HS-27A (cell line): ENCODE measurements at regions not wholly inside any gene's neighbourhood (a gene's known extent, or its start where the extent isn't known, plus 50 kb on each side); places are given as distances from the start of the nearest gene placed in this dataset.

Source experiments
- DNase-seq: peaks from one replicate; pipeline ENCODE4 v3.0.0-alpha.2; 2012; ENCODE audit warnings: low read depth, missing footprints

GRCh38 chr6:147758303-147758702 lies 249.8 kb downstream of the SAMD5 start:
- no peak for DNase-seq

DNA sequence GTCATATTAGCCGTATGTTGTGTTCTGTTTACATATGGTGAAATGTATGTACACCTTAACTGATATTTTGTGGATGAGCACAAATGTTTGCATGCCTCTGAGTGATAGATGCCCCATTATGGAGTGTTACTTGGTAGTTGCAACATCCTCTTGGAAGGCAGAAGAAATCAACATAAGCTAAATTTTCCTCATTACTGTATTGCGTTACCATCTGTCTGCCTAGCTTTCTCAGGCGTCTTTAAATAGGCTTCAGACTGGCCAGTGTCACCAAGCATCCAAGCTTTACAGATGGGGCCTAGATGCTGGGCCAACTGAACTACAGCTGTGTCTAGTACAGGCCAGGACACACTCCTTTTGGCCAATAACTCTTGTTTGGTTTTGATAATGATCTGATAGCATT lies 250.6 kb downstream of the SAMD5 start:
- no peak for DNase-seq

DNA sequence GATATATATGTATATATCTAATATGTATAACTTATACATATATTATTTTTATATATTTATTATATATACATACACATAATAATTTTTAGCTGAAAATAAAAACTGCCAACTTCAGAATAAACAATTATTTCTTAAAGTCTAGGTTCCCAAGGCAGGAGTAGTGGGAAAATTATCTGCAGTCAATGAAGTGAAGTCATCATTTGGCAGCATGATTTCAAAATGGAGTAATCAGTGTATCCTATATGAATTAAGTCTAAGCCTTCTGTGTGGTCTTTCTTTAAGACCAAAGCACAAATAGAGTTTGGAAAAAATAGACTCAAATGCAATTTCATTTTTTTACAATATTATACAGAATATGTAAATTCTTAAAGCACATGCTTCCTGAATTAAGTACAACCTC lies 251.0 kb downstream of the SAMD5 start:
- DNase-seq = no peak

DNA sequence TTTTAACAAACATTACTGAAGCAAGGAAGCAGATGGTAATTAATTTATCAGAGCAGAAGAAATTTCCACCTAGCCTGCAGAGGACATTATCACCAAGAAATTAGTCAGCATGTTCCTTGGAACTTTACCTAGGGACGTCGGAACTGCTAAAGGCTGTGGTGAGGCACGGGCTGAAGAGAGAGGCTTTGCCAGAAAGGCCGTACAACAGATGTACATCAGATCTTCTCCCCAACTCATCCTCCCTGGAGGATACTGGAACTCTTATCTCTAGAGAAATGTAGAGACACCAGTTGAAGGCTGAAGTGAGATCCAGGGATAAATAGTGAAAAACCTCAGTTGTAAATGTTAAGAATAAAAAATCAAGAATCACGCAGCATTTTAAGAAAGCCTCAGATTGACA lies 257.1 kb downstream of the SAMD5 start:
- DNase-seq = no peak

DNA sequence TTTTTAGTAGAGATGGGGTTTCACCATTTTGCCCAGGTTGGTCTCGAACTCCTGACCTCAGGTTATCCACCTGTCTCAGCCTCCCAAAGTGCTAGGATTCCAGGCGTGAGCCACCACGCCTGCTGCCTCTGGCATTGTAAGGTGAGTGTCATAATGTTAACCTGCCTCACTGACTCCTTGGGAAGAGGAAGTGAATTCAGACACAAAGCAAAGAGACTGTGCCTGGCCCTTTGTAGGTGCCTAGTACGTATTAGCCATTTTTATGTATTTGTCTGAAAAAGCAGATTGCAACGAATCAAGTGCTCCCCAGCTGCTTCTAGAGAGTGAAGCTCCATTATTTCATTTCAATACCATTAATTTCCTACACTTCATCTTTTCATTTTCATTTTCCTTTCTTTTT lies 260.5 kb downstream of the SAMD5 start:
- no peak for DNase-seq

DNA sequence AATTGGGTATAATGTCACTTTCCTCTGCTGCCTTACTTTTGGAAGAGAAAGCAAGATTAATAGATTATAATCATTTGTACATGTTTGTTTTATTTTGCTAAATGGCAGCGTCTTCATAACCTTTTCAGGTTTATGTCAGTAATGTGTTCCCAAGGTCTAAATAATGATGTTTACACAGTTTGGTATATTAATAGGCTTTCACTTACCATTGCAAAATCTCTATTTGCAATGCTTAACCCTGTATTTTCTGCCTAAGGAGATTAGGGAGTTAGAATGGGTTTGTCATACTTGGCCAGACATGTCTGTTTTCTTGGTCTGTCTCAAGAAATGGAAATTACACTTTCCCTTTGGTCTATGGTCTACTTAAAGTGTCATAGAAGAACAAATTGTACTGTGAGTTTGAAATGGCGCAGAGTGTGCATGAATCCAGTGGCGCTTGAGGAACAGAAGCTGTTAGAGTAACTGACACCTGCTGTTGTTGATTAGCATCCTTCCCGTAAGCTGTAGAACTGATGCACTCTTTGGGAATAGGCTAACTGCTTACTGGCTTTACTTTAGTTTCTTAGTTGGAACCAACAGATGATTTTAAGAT lies 261.1 kb downstream of the SAMD5 start:
- no peak for DNase-seq

- no peak for DNase-seq
Measured at GRCh38 chr6:147770221-147770620, 261.7 kb downstream of the SAMD5 start.

GRCh38 chr6:147772724-147773123 lies 264.2 kb downstream of the SAMD5 start:
- no peak for DNase-seq

- DNase-seq = no peak
Measured at GRCh38 chr6:147774856-147775255, 266.4 kb downstream of the SAMD5 start.

- no peak for DNase-seq
Measured at GRCh38 chr6:147776631-147777213, 268.2 kb downstream of the SAMD5 start.

DNA sequence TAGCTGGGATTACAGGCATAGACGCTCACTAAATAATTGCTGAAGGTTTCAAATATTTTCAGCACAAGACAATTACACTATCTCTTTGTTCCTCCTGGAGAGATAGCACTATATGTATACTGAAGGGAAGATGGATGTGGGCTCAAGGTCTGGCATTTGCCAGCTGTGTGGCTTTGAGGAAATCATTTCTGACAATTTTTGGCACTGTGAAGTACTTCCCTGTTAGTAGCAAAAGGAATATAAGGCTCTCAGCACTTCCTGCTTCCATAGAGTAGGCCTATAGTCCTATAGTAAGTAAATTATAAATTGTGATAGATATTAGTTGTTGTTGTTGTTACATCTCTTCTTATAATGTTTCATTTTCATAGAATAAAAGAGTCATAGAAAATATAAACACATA lies 271.1 kb downstream of the SAMD5 start:
- no peak for DNase-seq

DNA sequence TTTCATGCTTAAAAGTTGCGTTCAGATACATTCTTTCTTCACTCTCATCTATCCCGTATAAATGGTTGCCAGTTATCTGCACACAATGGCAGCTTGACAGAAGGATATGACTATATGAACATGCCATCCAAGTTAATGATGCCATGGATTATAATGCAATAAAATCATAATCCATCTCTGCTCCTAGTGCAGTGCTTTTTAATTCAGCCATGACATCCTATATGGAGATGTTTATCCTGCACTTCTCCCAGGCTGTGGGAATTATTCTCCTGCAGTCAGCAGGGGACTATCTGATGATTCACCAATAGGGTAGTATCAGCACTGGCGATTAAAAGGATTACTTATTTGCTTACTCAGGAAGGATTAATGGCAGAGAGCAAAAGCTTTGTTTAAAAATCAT lies 273.8 kb downstream of the SAMD5 start:
- peak; percentile 38 for DNase-seq

GRCh38 chr6:147784371-147784770 lies 275.9 kb downstream of the SAMD5 start:
- no peak for DNase-seq

GRCh38 chr6:147787417-147787816 lies 278.9 kb downstream of the SAMD5 start:
- no peak for DNase-seq

- DNase-seq = no peak
Measured at GRCh38 chr6:147789430-147789947, 281.0 kb downstream of the SAMD5 start.

DNA sequence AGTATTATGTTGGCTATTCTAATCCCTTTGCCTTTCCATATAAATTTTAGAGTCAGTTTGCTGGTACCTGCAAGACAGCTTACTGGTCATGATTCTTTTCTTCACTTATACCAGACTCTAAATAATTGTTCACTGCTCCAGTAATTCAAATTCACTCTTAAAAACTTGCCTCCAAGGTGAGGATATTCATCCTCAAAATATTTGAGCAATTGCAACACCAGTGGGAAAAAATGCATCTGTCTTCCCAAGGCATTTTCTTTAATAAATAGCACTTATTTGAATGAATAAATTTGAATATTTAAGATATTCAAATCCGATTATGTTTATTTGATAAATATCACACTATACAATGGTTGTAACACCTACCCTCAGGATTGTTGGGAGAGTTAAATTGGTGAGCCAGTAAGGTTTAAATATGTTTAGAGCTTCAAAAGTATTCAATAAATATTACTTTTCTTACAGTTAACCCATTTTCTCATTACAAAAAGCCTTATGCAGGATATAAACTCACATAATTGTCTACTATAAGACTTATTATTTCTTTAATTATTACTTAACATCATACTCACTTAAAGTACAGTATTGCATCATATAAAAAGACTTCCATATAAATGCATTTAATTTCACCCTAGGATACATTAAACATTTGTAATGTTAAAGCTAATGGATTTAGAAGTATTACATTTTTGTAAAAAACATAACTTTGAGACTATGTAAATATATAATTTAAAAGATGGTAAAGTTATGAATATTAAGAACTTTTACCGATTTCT lies 285.6 kb downstream of the SAMD5 start:
- DNase-seq = no peak

DNA sequence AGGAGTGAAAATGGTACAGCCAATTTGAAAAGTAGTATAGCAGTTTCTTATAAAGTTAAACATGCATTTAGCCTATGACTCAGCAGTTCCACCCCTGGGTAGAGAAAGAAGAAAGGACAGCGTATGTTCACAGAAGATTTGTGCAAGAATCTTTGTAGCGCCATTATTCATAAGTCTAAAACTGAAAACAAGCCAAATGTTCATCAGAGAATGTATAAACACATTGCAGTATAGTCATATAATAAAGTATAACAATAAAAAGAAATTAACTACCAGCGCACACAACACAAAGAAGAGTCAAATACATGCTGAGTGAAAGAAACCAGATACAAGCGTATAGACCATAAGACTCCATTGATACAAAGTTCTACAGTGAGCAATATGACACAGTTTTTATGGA lies 294.0 kb downstream of the SAMD5 start:
- DNase-seq = no peak

DNA sequence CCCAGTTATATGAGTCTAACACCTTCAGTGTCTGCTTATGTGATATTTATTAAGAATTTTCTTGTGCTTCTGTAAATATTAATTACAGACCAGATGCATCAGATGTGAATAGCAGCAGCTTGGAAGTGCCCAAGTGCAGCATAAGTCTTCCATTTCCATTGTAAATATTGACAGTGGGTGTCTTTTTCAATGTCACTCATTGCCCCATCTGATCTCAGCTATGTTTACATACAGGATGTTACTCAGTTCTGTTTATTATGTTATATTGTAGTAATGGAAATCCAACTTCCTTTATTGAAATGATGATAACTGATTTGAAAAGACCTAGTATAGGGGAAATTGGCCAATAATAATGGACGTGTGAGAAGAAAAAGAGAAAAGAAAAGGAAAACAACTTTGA lies 296.7 kb downstream of the SAMD5 start:
- DNase-seq = no peak

DNA sequence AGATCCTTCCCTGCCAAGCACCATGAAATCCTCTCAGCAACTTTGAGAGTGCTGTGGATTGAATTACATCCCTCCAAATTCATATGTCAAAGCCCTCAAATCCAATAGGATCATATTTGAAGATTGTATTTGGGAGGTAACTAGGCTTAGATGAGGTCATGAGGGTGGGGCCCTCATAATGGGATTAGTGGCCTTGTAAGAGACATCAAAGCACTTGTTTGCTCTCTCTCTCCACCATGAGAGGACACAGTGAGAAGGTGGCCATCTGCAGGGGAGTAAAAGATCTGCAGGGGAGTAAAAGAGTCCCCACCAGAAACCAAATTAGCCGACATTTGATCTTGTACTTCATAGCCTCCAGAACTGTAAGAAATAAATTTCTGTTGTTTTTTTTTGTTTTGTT lies 298.2 kb downstream of the SAMD5 start:
- DNase-seq = no peak

GRCh38 chr6:147808640-147809039 lies 300.1 kb downstream of the SAMD5 start:
- no peak for DNase-seq

DNA sequence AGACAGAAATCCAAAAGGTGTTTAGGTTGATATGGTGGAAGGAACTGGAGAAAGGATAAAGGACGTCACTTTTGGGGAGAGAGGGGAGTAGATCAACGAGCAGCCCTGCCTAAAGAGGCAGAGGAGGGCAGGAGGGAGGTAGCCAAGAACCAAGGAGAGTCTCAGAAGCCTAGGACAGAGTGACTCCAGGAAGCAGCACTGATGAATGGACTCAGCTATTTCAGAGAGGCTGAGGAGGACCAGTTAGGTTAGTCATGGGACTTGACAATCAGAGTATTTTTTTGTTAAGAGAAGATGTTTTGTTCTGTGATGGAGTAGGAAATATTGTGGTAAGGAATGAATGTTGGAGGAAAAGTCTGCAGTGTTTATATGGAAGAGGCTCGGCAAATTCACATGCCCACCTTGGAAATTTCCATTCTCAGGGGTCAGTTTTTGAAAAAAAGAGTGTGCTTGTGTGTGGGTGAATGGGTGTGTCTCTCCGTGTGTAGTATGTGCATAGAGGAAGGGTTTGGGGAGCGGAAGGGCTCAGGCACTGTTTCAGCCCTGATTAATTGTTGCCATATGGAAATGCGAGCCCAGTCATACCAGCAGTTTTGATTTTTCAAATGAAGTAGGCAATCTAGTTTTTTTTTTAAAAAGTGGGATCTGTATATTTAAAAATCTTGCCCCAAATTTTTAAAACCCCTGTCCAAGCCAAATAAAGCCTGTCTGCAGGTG lies 303.6 kb downstream of the SAMD5 start:
- DNase-seq = no peak

- DNase-seq = no peak
Measured at GRCh38 chr6:147817042-147817689, 308.7 kb downstream of the SAMD5 start.
